ENCODE measurements at regions not wholly inside any gene's neighbourhood (a gene's known extent, or its start where the extent isn't known, plus 50 kb on each side); places are given as distances from the start of the nearest gene placed in this dataset.

DNA sequence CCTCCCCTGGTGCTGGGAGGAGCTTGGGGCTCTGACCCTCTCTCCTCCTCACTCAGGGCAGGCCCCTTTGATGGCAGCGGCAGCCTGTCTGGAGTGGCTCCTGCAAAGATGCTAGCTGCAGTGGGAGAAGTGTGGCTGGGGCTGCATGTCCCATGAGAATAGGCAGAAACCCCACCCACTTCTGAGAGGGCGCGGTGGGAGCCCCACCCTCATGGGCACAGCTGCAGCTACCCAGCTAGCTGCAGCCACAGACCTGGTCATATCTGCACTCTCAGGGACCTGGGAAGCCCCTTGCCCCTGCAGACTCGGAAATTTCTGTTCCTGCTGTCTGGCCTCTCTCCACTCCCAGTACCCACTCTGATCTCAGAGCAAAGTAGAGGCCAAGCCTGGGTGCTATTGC lies 72.2 kb upstream of the BRD7 start:
- no peak for DNase-seq (ENCODE audit: low spot score)
- no peak for ATAC-seq
- TF ChIP-seq FOXP1 (CRISPR knock-in tag; IDR thresholded peaks at IDR 0.05; ENCODE audit: borderline replicate concordance) = no peak
- TF ChIP-seq, protein P1, sequence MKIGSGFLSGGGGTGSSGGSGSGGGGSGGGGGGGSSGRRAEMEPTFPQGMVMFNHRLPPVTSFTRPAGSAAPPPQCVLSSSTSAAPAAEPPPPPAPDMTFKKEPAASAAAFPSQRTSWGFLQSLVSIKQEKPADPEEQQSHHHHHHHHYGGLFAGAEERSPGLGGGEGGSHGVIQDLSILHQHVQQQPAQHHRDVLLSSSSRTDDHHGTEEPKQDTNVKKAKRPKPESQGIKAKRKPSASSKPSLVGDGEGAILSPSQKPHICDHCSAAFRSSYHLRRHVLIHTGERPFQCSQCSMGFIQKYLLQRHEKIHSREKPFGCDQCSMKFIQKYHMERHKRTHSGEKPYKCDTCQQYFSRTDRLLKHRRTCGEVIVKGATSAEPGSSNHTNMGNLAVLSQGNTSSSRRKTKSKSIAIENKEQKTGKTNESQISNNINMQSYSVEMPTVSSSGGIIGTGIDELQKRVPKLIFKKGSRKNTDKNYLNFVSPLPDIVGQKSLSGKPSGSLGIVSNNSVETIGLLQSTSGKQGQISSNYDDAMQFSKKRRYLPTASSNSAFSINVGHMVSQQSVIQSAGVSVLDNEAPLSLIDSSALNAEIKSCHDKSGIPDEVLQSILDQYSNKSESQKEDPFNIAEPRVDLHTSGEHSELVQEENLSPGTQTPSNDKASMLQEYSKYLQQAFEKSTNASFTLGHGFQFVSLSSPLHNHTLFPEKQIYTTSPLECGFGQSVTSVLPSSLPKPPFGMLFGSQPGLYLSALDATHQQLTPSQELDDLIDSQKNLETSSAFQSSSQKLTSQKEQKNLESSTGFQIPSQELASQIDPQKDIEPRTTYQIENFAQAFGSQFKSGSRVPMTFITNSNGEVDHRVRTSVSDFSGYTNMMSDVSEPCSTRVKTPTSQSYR (CRISPR knock-in tag; IDR thresholded peaks at IDR 0.05) = no peak
- no peak for TF ChIP-seq CDX4 (CRISPR knock-in tag; IDR thresholded peaks at IDR 0.05; ENCODE audit: borderline replicate concordance)
- no peak for TF ChIP-seq ATF2 (CRISPR knock-in tag; IDR thresholded peaks at IDR 0.05; ENCODE audit: borderline replicate concordance, low read depth)
- TF ChIP-seq OVOL2 (CRISPR knock-in tag; IDR thresholded peaks at IDR 0.05; ENCODE audit: borderline replicate concordance) = no peak
- no peak for TF ChIP-seq AFF4 (CRISPR knock-in tag; IDR thresholded peaks at IDR 0.05; ENCODE audit: borderline replicate concordance)
- Mint-ChIP-seq H3K4me3 (no peak overlapping the region), H3K27me3 (ENCODE audit: low read depth) (peaks cover 5% of the 10 kb centered on the region), H3K36me3 (peaks cover 31% of the 10 kb centered on the region), H3K9me3 (peaks cover 39% of the 10 kb centered on the region), H3K4me1 (peaks cover 7% of the 10 kb centered on the region), H3K27ac (no peak overlapping the region)
- ChIA-PET CTCF (interaction anchor here (1.5 kb wide), 1 partner anchor 166 kb away, joined by 3 read pairs; no protein-coding TSS in a partner anchor), POLR2A (interaction anchor here (0.6 kb wide), 1 partner anchor 183 kb away, joined by 3 read pairs; no protein-coding TSS in a partner anchor)

DNA sequence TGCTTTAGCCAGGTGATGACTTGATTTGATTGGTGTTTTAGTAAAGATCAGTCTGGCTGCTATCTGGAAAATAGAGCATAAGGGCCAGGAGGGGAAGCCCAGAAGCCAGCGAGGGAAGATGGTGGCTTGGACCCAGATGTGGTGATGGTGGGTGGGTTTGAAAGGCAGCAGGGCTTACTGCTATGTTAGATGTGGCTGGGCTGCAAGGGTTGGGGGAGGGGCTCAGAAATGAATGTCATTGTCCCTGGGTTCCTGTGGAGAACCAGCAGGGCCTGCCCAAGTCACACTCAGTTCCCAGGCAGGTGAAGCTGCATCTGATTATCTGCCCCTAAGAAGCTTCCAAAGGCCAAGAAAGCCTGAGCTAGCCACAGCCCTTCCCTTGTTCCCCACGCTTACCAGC lies 71.7 kb upstream of the BRD7 start:
- no peak for ATAC-seq
- Mint-ChIP-seq H3K27me3 (ENCODE audit: low read depth) (peaks cover 5% of the 10 kb centered on the region), H3K9me3 (peaks cover 39% of the 10 kb centered on the region), H3K4me3 (no peak overlapping the region), H3K4me1 (peaks cover 3% of the 10 kb centered on the region; the same call in 1 of the 2 replicates), H3K27ac (no peak overlapping the region), H3K36me3 (peaks cover 31% of the 10 kb centered on the region)
- POLR2A ChIA-PET = no interaction called here
- CTCF ChIA-PET = no interaction called here
- TF ChIP-seq ZSCAN18 (CRISPR knock-in tag; IDR thresholded peaks at IDR 0.05) (no peak), ATF3 (CRISPR knock-in tag; conservative IDR thresholded peaks at IDR 0.05) (no peak)
- DNase-seq (ENCODE audit: low spot score) = no peak

GRCh38 chr16:50437769-50438437 lies 69.1 kb upstream of the BRD7 start:
- no peak overlapping the region for H3K27ac Mint-ChIP-seq
- no peak for DNase-seq (ENCODE audit: low spot score)
- CTCF ChIA-PET = no interaction called here
- peaks cover 5% of the 10 kb centered on the region for H3K27me3 Mint-ChIP-seq (ENCODE audit: low read depth)
- H3K4me1 Mint-ChIP-seq = peaks cover 9% of the 10 kb centered on the region
- H3K9me3 Mint-ChIP-seq = peaks cover 33% of the 10 kb centered on the region
- no peak for ATAC-seq
- no peak overlapping the region for H3K4me3 Mint-ChIP-seq
- H3K36me3 Mint-ChIP-seq = peaks cover 31% of the 10 kb centered on the region
- TF ChIP-seq, protein P2, sequence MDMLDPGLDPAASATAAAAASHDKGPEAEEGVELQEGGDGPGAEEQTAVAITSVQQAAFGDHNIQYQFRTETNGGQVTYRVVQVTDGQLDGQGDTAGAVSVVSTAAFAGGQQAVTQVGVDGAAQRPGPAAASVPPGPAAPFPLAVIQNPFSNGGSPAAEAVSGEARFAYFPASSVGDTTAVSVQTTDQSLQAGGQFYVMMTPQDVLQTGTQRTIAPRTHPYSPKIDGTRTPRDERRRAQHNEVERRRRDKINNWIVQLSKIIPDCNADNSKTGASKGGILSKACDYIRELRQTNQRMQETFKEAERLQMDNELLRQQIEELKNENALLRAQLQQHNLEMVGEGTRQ (CRISPR knock-in tag; IDR thresholded peaks at IDR 0.05) = no peak
- TF ChIP-seq TEAD1 (CRISPR knock-in tag; IDR thresholded peaks at IDR 0.05) (no peak), RELA (CRISPR knock-in tag; IDR thresholded peaks at IDR 0.05; ENCODE audit: borderline replicate concordance) (no peak), CDX4 (CRISPR knock-in tag; IDR thresholded peaks at IDR 0.05; ENCODE audit: borderline replicate concordance) (no peak), ZNF317 (CRISPR knock-in tag; IDR thresholded peaks at IDR 0.05; ENCODE audit: borderline replicate concordance, low read depth) (no peak), NR3C1 (CRISPR knock-in tag; conservative IDR thresholded peaks at IDR 0.05; ENCODE audit: low read depth) (no peak)
- TF ChIP-seq, protein P3, sequence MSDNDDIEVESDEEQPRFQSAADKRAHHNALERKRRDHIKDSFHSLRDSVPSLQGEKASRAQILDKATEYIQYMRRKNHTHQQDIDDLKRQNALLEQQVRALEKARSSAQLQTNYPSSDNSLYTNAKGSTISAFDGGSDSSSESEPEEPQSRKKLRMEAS (CRISPR knock-in tag; IDR thresholded peaks at IDR 0.05) = no peak
- POLR2A ChIA-PET = no interaction called here

Data from WTC11 (cell line).